Transverse colon (tissue), 4 donors: ENCODE measurements at regions not wholly inside any gene's neighbourhood (a gene's known extent, or its start where the extent isn't known, plus 50 kb on each side); places are given as distances from the start of the nearest gene placed in this dataset.

Experiments
- DNase-seq: peaks from one replicate; pipeline ENCODE4 v3.0.0-alpha.2; 2019
- H3K27ac ChIP-seq, 4 donors: fragments of 200-600 bp; sonication (generic); 2 replicates each; pipeline ENCODE4 v1.5.1; 2016 to 2018; ENCODE audit warnings: inconsistent platforms in 4 of 4
- H3K27me3 ChIP-seq: fragments of 200-600 bp; sonication (generic); 2 replicates; pipeline ENCODE4 v1.5.1; 2017; ENCODE audit warnings: inconsistent platforms
- H3K36me3 ChIP-seq, 4 donors: fragments of 200-600 bp; sonication (generic); 2 replicates each; pipeline ENCODE4 v1.5.1; 2017 to 2019; ENCODE audit warnings: inconsistent platforms in 4 of 4
- H3K4me1 ChIP-seq, 4 donors: fragments of 200-600 bp; sonication (generic); 2 replicates each; pipeline ENCODE4 v1.5.1; 2017 to 2020; ENCODE audit warnings: inconsistent platforms in 4 of 4
- H3K4me3 ChIP-seq, 4 donors: fragments of 200-600 bp; sonication (generic); 1 replicate in 1 of 4; 2 replicates in 3 of 4; pipeline versions ENCODE4 v1.5.1 to v1.6.1; 2017 to 2019; ENCODE audit warnings: inconsistent platforms in 4 of 4
- H3K9me3 ChIP-seq, 2 donors: fragments of 200-600 bp; sonication (generic); 2 replicates each; pipeline ENCODE4 v1.5.1; 2017 to 2019; ENCODE audit warnings: inconsistent platforms in 2 of 2
- CTCF ChIP-seq, 5 experiments: fragments of 200-600 bp in 3 of 5; fragments of 450-650 bp in 2 of 5; sonication (generic) in 3 of 5; IDR thresholded peaks; 1 replicate in 2 of 5; 2 replicates in 3 of 5; pipeline ENCODE4 v1.5.1; 2016 to 2017; ENCODE audit warnings: antibody characterized with exemption in 5 of 5, inconsistent platforms in 3 of 5, mild to moderate bottlenecking in 2 of 5, moderate library complexity in 1 of 5
- EP300 ChIP-seq: sonication (generic); formaldehyde crosslinking; IDR thresholded peaks from one replicate; pipeline ENCODE4 v1.6.1; 2017; ENCODE audit warnings: antibody characterized with exemption, low read depth
- POLR2A ChIP-seq: fragments of 450-650 bp; IDR thresholded peaks from one replicate; pipeline ENCODE4 v1.6.1; 2016; ENCODE audit warnings: antibody characterized with exemption, mild to moderate bottlenecking, moderate library complexity
- POLR2AphosphoS5 ChIP-seq, 3 donors: sonication (generic); formaldehyde crosslinking; IDR thresholded peaks; one replicate each; pipeline ENCODE4 v1.6.1; 2016; ENCODE audit warnings: antibody characterized with exemption in 3 of 3
- WGBS, 2 donors: methylation state at CpG; one replicate each; pipeline ENCODE4 v1.1.5; 2018; ENCODE audit warnings: low coverage in 1 of 2; 5-methylcytosine and 5-hydroxymethylcytosine counted together
- in situ Hi-C, 4 donors: fragments of 200-750 bp; cut with MboI; loops; one replicate each; pipeline versions ENCODE4 v1.15.0 to v1.15.1; 2017; ENCODE audit warnings: low sequenced_read_pairs in 3 of 4, low pct_ligation_motif_present in 1 of 4, low pct_unique_long_range_greater_than_20kb in 1 of 4
- intact Hi-C: fragments of 100-400 bp; cut with DNase I; formaldehyde crosslinking; loops from one replicate; pipeline ENCODE4 v1.15.1; 2023; ENCODE audit warnings: low total_unique reads

- Histone ChIP-seq H3K4me3 (no peak overlapping the region), H3K27me3 (no peaks in the 10 kb centered on the region), H3K4me1 (no peaks in the 10 kb centered on the region), H3K27ac (no peak overlapping the region), H3K9me3 (no peaks in the 10 kb centered on the region), H3K36me3 (no peaks in the 10 kb centered on the region)
- no peak for DNase-seq
- intact Hi-C loops (no loop called here), in situ Hi-C loops (no loop called here)
- WGBS, 2 donors = 61 to 80% methylated on average over 9 of the region's 9 CpGs
- TF ChIP-seq POLR2AphosphoS5 (IDR thresholded peaks at IDR 0.05) = no peak
- no peak for TF ChIP-seq CTCF (IDR thresholded peaks at IDR 0.05)
- no peak for TF ChIP-seq EP300
- no peak for TF ChIP-seq POLR2A
These were observed 139.8 kb upstream of the CDK13 start for GRCh38 chr7:39810204-39810642.

GRCh38 chr7:39810710-39811109, 139.3 kb upstream of the CDK13 start:
- no peaks in the 10 kb centered on the region for H3K9me3 ChIP-seq
- no peak for TF ChIP-seq EP300
- TF ChIP-seq POLR2A = no peak
- no peak for TF ChIP-seq POLR2AphosphoS5 (IDR thresholded peaks at IDR 0.05)
- TF ChIP-seq CTCF (IDR thresholded peaks at IDR 0.05) = no peak
- 71 to 75% methylated on average over 4 of the region's 4 CpGs for WGBS, 2 donors
- intact Hi-C loops = no loop called here
- peaks cover 3% of the 10 kb centered on the region for H3K27me3 ChIP-seq
- H3K27ac ChIP-seq = no peak overlapping the region
- H3K4me3 ChIP-seq = no peak overlapping the region
- no peaks in the 10 kb centered on the region for H3K4me1 ChIP-seq
- no peak for DNase-seq
- H3K36me3 ChIP-seq = no peaks in the 10 kb centered on the region
- in situ Hi-C loops = no loop called here

- H3K36me3 ChIP-seq = no peaks in the 10 kb centered on the region
- H3K9me3 ChIP-seq = no peaks in the 10 kb centered on the region
- DNase-seq = no peak
- whole genome bisulfite sequencing, 2 donors = 25% methylated on average over 1 of the region's 1 CpG; no CpG with 5 or more reads in 1 of the 2 donors
- H3K4me3 ChIP-seq = no peak overlapping the region
- in situ Hi-C loops = no loop called here
- TF ChIP-seq POLR2AphosphoS5 (IDR thresholded peaks at IDR 0.05) (no peak), POLR2A (no peak)
- H3K27me3 ChIP-seq = peaks cover 6% of the 10 kb centered on the region
- H3K27ac ChIP-seq = no peak overlapping the region
- intact Hi-C loops = no loop called here
- H3K4me1 ChIP-seq = no peaks in the 10 kb centered on the region
These were observed 138.9 kb upstream of the CDK13 start for GRCh38 chr7:39811161-39811614.

GRCh38 chr7:39816462-39817060, 133.5 kb upstream of the CDK13 start:
- WGBS, 2 donors = 72 to 73% methylated on average over 7 of the region's 7 CpGs
- Histone ChIP-seq H3K9me3 (no peaks in the 10 kb centered on the region), H3K36me3 (no peaks in the 10 kb centered on the region), H3K27me3 (peaks cover 7% of the 10 kb centered on the region), H3K4me1 (no peaks in the 10 kb centered on the region), H3K4me3 (no peak overlapping the region), H3K27ac (no peak overlapping the region)
- no peak for TF ChIP-seq CTCF (IDR thresholded peaks at IDR 0.05)
- TF ChIP-seq POLR2AphosphoS5 (IDR thresholded peaks at IDR 0.05) = no peak
- TF ChIP-seq POLR2A = no peak
- no peak for TF ChIP-seq EP300
- intact Hi-C loops (no loop called here), in situ Hi-C loops (no loop called here)
- DNase-seq = no peak

- in situ Hi-C loops = no loop called here
- Histone ChIP-seq H3K9me3 (no peaks in the 10 kb centered on the region), H3K27ac (no peak overlapping the region), H3K36me3 (no peaks in the 10 kb centered on the region), H3K4me3 (no peak overlapping the region), H3K4me1 (no peaks in the 10 kb centered on the region), H3K27me3 (peaks cover 7% of the 10 kb centered on the region)
- intact Hi-C loops = no loop called here
- TF ChIP-seq EP300 (no peak), POLR2A (no peak), CTCF (IDR thresholded peaks at IDR 0.05) (no peak), POLR2AphosphoS5 (IDR thresholded peaks at IDR 0.05) (no peak)
- no peak for DNase-seq
These were observed 130.5 kb upstream of the CDK13 start for GRCh38 chr7:39819514-39819913.
